Amniotic stem cell (primary cell): ENCODE measurements at regions not wholly inside any gene's neighbourhood (a gene's known extent, or its start where the extent isn't known, plus 50 kb on each side); places are given as distances from the start of the nearest gene placed in this dataset.

ENCODE experiments used
- DNase-seq: peaks from one replicate; lab custom pipeline; 2025; lab: John Stamatoyannopoulos, UW

- no peak for DNase-seq
Measured at GRCh38 chr2:234835738-234836137, 116.1 kb upstream of the SH3BP4 start.

GRCh38 chr2:234834228-234834923 lies 117.4 kb upstream of the SH3BP4 start:
- no peak for DNase-seq

GRCh38 chr2:234830853-234831252 lies 121.0 kb upstream of the SH3BP4 start:
- no peak for DNase-seq

- no peak for DNase-seq
Measured at GRCh38 chr2:234829074-234829455, 122.8 kb upstream of the SH3BP4 start.

- DNase-seq = no peak
Measured at GRCh38 chr2:234828382-234829073, 123.3 kb upstream of the SH3BP4 start.

- no peak for DNase-seq
Measured at GRCh38 chr2:234827096-234827860, 124.5 kb upstream of the SH3BP4 start.

- no peak for DNase-seq
Measured at GRCh38 chr2:234826681-234827080, 125.1 kb upstream of the SH3BP4 start.

- DNase-seq = no peak
Measured at GRCh38 chr2:234825616-234826015, 126.2 kb upstream of the SH3BP4 start.

- DNase-seq = peak; percentile 63
Measured at GRCh38 chr2:234823877-234824376, 127.9 kb upstream of the SH3BP4 start.

GRCh38 chr2:234823196-234823876 lies 128.5 kb upstream of the SH3BP4 start:
- DNase-seq = no peak

GRCh38 chr2:234821946-234822475 lies 129.8 kb upstream of the SH3BP4 start:
- DNase-seq = no peak

- DNase-seq = no peak
Measured at GRCh38 chr2:234818937-234819336, 132.9 kb upstream of the SH3BP4 start.

GRCh38 chr2:234816491-234816890 lies 135.3 kb upstream of the SH3BP4 start:
- no peak for DNase-seq

- no peak for DNase-seq
Measured at GRCh38 chr2:234816056-234816455, 135.8 kb upstream of the SH3BP4 start.

GRCh38 chr2:234814374-234814773 lies 137.4 kb upstream of the SH3BP4 start:
- DNase-seq = no peak

- no peak for DNase-seq
Measured at GRCh38 chr2:234812851-234813250, 139.0 kb upstream of the SH3BP4 start.

- no peak for DNase-seq
Measured at GRCh38 chr2:234808907-234809306, 142.9 kb upstream of the SH3BP4 start.

- DNase-seq = no peak
Measured at GRCh38 chr2:234806818-234807217, 145.0 kb upstream of the SH3BP4 start.

- DNase-seq = no peak
Measured at GRCh38 chr2:234805836-234806235, 146.0 kb upstream of the SH3BP4 start.

GRCh38 chr2:234804704-234805103 lies 147.1 kb upstream of the SH3BP4 start:
- no peak for DNase-seq

- no peak for DNase-seq
Measured at GRCh38 chr2:234802845-234803171, 149.0 kb upstream of the SH3BP4 start.
